Spleen (tissue), 7 donors: ENCODE measurements at regions not wholly inside any gene's neighbourhood (a gene's known extent, or its start where the extent isn't known, plus 50 kb on each side); places are given as distances from the start of the nearest gene placed in this dataset.

Experiments used
- CTCF ChIP-seq, 11 experiments: fragments of 200-600 bp in 7 of 11; fragments of 450-650 bp in 4 of 11; sonication (generic) in 4 of 11; IDR thresholded peaks in 8 of 11; conservative IDR thresholded peaks in 3 of 11; 1 replicate in 7 of 11; 2 replicates in 4 of 11; pipeline versions ENCODE4 v1.4.0 to v1.8.0; 2016 to 2021; ENCODE audit warnings: antibody characterized with exemption in 11 of 11, inconsistent platforms in 4 of 11, mild to moderate bottlenecking in 1 of 11
- POLR2A ChIP-seq, 3 donors: fragments of 450-650 bp; IDR thresholded peaks; one replicate each; pipeline ENCODE4 v1.5.1; 2017; ENCODE audit warnings: antibody characterized with exemption in 3 of 3, mild to moderate bottlenecking in 1 of 3
- POLR2AphosphoS5 ChIP-seq, 3 donors: sonication (generic); formaldehyde crosslinking; IDR thresholded peaks; one replicate each; pipeline ENCODE4 v1.5.1; 2017; ENCODE audit warnings: antibody characterized with exemption in 3 of 3
- donor health status: DM: no; HTN: no; CAD: no; lungs with moderate emphysema.
- donor health status: DM: no; HTN: no; CAD: no.
- donor health status: DM: no; HTN: no; CAD: no.

- peak in 1 of 11 experiments; percentile 10 for TF ChIP-seq CTCF (IDR thresholded peaks at IDR 0.05 in 8 of 11, conservative IDR thresholded peaks at IDR 0.05 in 3 of 11)
- no peak for TF ChIP-seq POLR2AphosphoS5 (IDR thresholded peaks at IDR 0.05)
- TF ChIP-seq POLR2A (IDR thresholded peaks at IDR 0.05), result no peak
Observed at GRCh38 chr6:167501831-167502385, 177.0 kb downstream of the TTLL2 start.
